PFSK-1 (cell line): ENCODE measurements at regions not wholly inside any gene's neighbourhood (a gene's known extent, or its start where the extent isn't known, plus 50 kb on each side); places are given as distances from the start of the nearest gene placed in this dataset.

Experiments
- POLR2AphosphoS5 ChIP-seq: IDR thresholded peaks from 2 replicates; pipeline ENCODE4 v1.6.1; 2012; ENCODE audit warnings: low read depth, mild to moderate bottlenecking, control low read depth, low read length, moderate library complexity
- REST ChIP-seq, 2 experiments: IDR thresholded peaks; 2 replicates each; pipeline versions ENCODE4 v1.6.1 to v1.8.0; 2011 to 2012; ENCODE audit warnings: low read depth in 2 of 2, low read length in 2 of 2, control low read depth in 1 of 2, inconsistent platforms in 1 of 2, mild to moderate bottlenecking in 1 of 2, moderate library complexity in 1 of 2; ENCODE audit not compliant: insufficient read depth in 1 of 2

- TF ChIP-seq POLR2AphosphoS5 = no peak
- TF ChIP-seq REST (IDR thresholded peaks at IDR 0.05; ENCODE audit: insufficient read depth in 1 of 2, low read depth in 2 of 2, low read length in 2 of 2) = no peak
Measured at GRCh38 chr1:84048820-84049219, 49.9 kb upstream of the TTLL7 start.
